IMR-90 (cell line): ENCODE measurements at regions not wholly inside any gene's neighbourhood (a gene's known extent, or its start where the extent isn't known, plus 50 kb on each side); places are given as distances from the start of the nearest gene placed in this dataset.

Experiments used
- ATAC-seq: fragments of 200-7000 bp; cut with Tn5 transposase; 2 replicates; pipeline ENCODE4 v1.9.1; 2020; ENCODE audit warnings: low read depth, mild to moderate bottlenecking, moderate library complexity
- BruUV-seq: library from RNA; stranded (reverse); fragments of 400-500 nt; replicated peaks from 2 replicates; lab custom pipeline; 2021; lab: Mats Ljungman, UMichigan
- CTCF ChIA-PET: fragments of 300-600 bp; formaldehyde crosslinking; extraction: SDS; loops from one replicate; lab custom pipeline; 2021; ENCODE audit warnings: antibody characterized with exemption; lab: Yijun Ruan, JAX
- POLR2A ChIA-PET: fragments of 300-600 bp; sonication (Branson Sonifier 250); formaldehyde crosslinking; loops from one replicate; lab custom pipeline; 2022; ENCODE audit warnings: antibody characterized with exemption; ENCODE audit not compliant: unreplicated experiment; lab: Charles Lee
- DNase-seq: peaks from one replicate; pipeline ENCODE4 v3.0.0; 2013
- H2AFZ ChIP-seq: replicated peaks from 2 replicates; pipeline ENCODE3; 2013; ENCODE audit warnings: low read length, mild to moderate bottlenecking; ENCODE audit not compliant: poor library complexity
- H2AK5ac ChIP-seq: 2 replicates; pipeline ENCODE4 v1.6.1; 2013; ENCODE audit warnings: low read depth, low read length, inconsistent platforms
- H2AK9ac ChIP-seq: replicated peaks from 2 replicates; pipeline ENCODE3; 2013; ENCODE audit warnings: mild to moderate bottlenecking, low read depth, low read length, moderate library complexity; ENCODE audit not compliant: poor library complexity
- H2BK120ac ChIP-seq: 2 replicates; pipeline ENCODE4 v1.6.1; 2013; ENCODE audit warnings: low read depth, low read length, inconsistent platforms
- H2BK15ac ChIP-seq: 3 replicates; pipeline ENCODE4 v1.6.1; 2013; ENCODE audit warnings: low read depth, low read length, inconsistent platforms
- H2BK20ac ChIP-seq: 2 replicates; pipeline ENCODE4 v1.6.1; 2013; ENCODE audit warnings: low read depth, mild to moderate bottlenecking, inconsistent platforms, low read length, moderate library complexity
- H2BK5ac ChIP-seq: 2 replicates; pipeline ENCODE4 v1.6.1; 2013; ENCODE audit warnings: mild to moderate bottlenecking, low read depth, low read length, inconsistent platforms; ENCODE audit not compliant: poor library complexity, severe bottlenecking
- H3K14ac ChIP-seq: replicated peaks from 2 replicates; pipeline ENCODE4 v1.6.1; 2013; ENCODE audit warnings: low read depth, low read length, inconsistent platforms
- H3K18ac ChIP-seq: 2 replicates; pipeline ENCODE4 v1.6.1; 2013; ENCODE audit warnings: low read depth, low read length, control low read depth
- H3K23ac ChIP-seq: 2 replicates; pipeline ENCODE4 v1.6.1; 2013; ENCODE audit warnings: low read depth, low read length, inconsistent platforms
- H3K27ac ChIP-seq: 2 replicates; pipeline ENCODE4 v1.5.1; 2013; ENCODE audit warnings: mild to moderate bottlenecking, control low read depth, low read length; ENCODE audit not compliant: insufficient read depth
- H3K27me3 ChIP-seq: 2 replicates; pipeline ENCODE4 v1.6.1; 2013; ENCODE audit warnings: low read length; ENCODE audit not compliant: control insufficient read depth, insufficient read depth
- H3K36me3 ChIP-seq: 2 replicates; pipeline ENCODE4 v1.6.1; 2013; ENCODE audit warnings: low read length, mixed read lengths; ENCODE audit not compliant: control insufficient read depth, insufficient read depth
- H3K4ac ChIP-seq: 2 replicates; pipeline ENCODE4 v1.6.1; 2013; ENCODE audit warnings: low read depth, low read length, inconsistent platforms
- H3K4me1 ChIP-seq: 2 replicates; pipeline ENCODE4 v1.6.1; 2013; ENCODE audit warnings: low read length, mixed read lengths; ENCODE audit not compliant: control insufficient read depth, insufficient read depth
- H3K4me2 ChIP-seq: 2 replicates; pipeline ENCODE4 v1.6.1; 2013; ENCODE audit warnings: low read depth, mild to moderate bottlenecking, control low read depth, low read length, moderate library complexity
- H3K4me3 ChIP-seq: 2 replicates; pipeline ENCODE4 v1.5.1; 2013; ENCODE audit warnings: low read depth, mild to moderate bottlenecking, control low read depth, low read length, moderate library complexity; ENCODE audit not compliant: insufficient read depth
- H3K56ac ChIP-seq: 2 replicates; pipeline ENCODE4 v1.6.1; 2013; ENCODE audit warnings: low read length, inconsistent platforms; ENCODE audit not compliant: insufficient read depth; ENCODE audit errors: extremely low read depth
- H3K79me1 ChIP-seq, 2 experiments: 2 replicates each; pipeline ENCODE4 v1.6.1; 2013; ENCODE audit warnings: low read length in 2 of 2, inconsistent platforms in 1 of 2, low read depth in 1 of 2
- H3K9ac ChIP-seq: 2 replicates; pipeline ENCODE4 v1.6.1; 2013; ENCODE audit warnings: low read depth, low read length, control low read depth
- H3K9me1 ChIP-seq: 2 replicates; pipeline ENCODE4 v1.6.1; 2013; ENCODE audit warnings: low read length, inconsistent platforms; ENCODE audit not compliant: insufficient read depth
- H3K9me3 ChIP-seq: 2 replicates; pipeline ENCODE4 v1.6.1; 2013; ENCODE audit warnings: low read length; ENCODE audit not compliant: control insufficient read depth, insufficient read depth
- H4K20me1 ChIP-seq: 2 replicates; pipeline ENCODE4 v1.6.1; 2013; ENCODE audit warnings: low read length, inconsistent platforms; ENCODE audit not compliant: insufficient read depth
- H4K5ac ChIP-seq: 2 replicates; pipeline ENCODE4 v1.6.1; 2013; ENCODE audit warnings: mild to moderate bottlenecking, low read depth, low read length, control low read depth
- H4K8ac ChIP-seq, 2 experiments: 2 replicates each; pipeline ENCODE4 v1.6.1; 2013; ENCODE audit warnings: low read depth in 2 of 2, low read length in 2 of 2, control low read depth in 1 of 2, inconsistent platforms in 1 of 2
- H4K91ac ChIP-seq: 2 replicates; pipeline ENCODE4 v1.6.1; 2013; ENCODE audit warnings: low read depth, low read length, inconsistent platforms; ENCODE audit not compliant: insufficient read depth
- BHLHE40 ChIP-seq: fragments of 150-350 bp; IDR thresholded peaks from 2 replicates; pipeline ENCODE4 v1.6.1; 2016; ENCODE audit warnings: mild to moderate bottlenecking, low read depth, low read length
- CEBPB ChIP-seq: IDR thresholded peaks from 2 replicates; pipeline ENCODE4 v1.6.1; 2012; ENCODE audit warnings: low read depth, low read length, improper control_type of control experiment
- CHD1 ChIP-seq: IDR thresholded peaks from 2 replicates; pipeline ENCODE4 v1.6.1; 2012; ENCODE audit warnings: low read depth, low read length, improper control_type of control experiment
- CTCF ChIP-seq: conservative IDR thresholded peaks from 2 replicates; pipeline ENCODE4 v1.5.1; 2012; ENCODE audit warnings: mild to moderate bottlenecking, low read depth, low read length, improper control_type of control experiment
- ELK1 ChIP-seq: fragments of 150-350 bp; IDR thresholded peaks from 2 replicates; pipeline ENCODE4 v1.6.1; 2016; ENCODE audit warnings: low read depth, mild to moderate bottlenecking, low read length, moderate library complexity, borderline replicate concordance
- FOS ChIP-seq: fragments of 150-350 bp; IDR thresholded peaks from 2 replicates; pipeline ENCODE4 v1.6.1; 2016; ENCODE audit warnings: low read depth, low read length
- MAFK ChIP-seq: IDR thresholded peaks from 2 replicates; pipeline ENCODE4 v1.6.1; 2012; ENCODE audit warnings: low read depth, low read length, improper control_type of control experiment
- MAZ ChIP-seq: IDR thresholded peaks from 2 replicates; pipeline ENCODE4 v1.6.1; 2012; ENCODE audit warnings: low read depth, mild to moderate bottlenecking, low read length, improper control_type of control experiment, moderate library complexity, borderline replicate concordance
- MXI1 ChIP-seq: IDR thresholded peaks from 2 replicates; pipeline ENCODE4 v1.6.1; 2012; ENCODE audit warnings: low read depth, mild to moderate bottlenecking, low read length, moderate library complexity, borderline replicate concordance
- NFE2L2 ChIP-seq: fragments of 150-350 bp; IDR thresholded peaks from 2 replicates; pipeline ENCODE4 v1.6.1; 2016; ENCODE audit warnings: low read depth, mild to moderate bottlenecking, low read length
- POLR2A ChIP-seq: IDR thresholded peaks from 2 replicates; pipeline ENCODE4 v1.6.1; 2012; ENCODE audit warnings: mild to moderate bottlenecking, low read depth, low read length
- RAD21 ChIP-seq: IDR thresholded peaks from 2 replicates; pipeline ENCODE4 v1.6.1; 2012; ENCODE audit warnings: low read length, improper control_type of control experiment
- RCOR1 ChIP-seq: IDR thresholded peaks from 2 replicates; pipeline ENCODE4 v1.6.1; 2012; ENCODE audit warnings: mild to moderate bottlenecking, low read length, improper control_type of control experiment; ENCODE audit not compliant: insufficient replicate concordance
- RFX5 ChIP-seq: IDR thresholded peaks from 2 replicates; pipeline ENCODE4 v1.8.0; 2012; ENCODE audit warnings: low read depth, mild to moderate bottlenecking, low read length, moderate library complexity
- SMC3 ChIP-seq: fragments of 150-350 bp; IDR thresholded peaks from 2 replicates; pipeline ENCODE4 v1.6.1; 2016; ENCODE audit warnings: low read depth, mild to moderate bottlenecking, antibody characterized with exemption, low read length, moderate library complexity
- USF2 ChIP-seq: fragments of 150-350 bp; IDR thresholded peaks from 2 replicates; pipeline ENCODE4 v1.6.1; 2017; ENCODE audit warnings: mild to moderate bottlenecking, antibody characterized with exemption, low read length, low read depth
- WGBS, 2 experiments: methylation state at CpG; one replicate each; pipeline versions ENCODE4 v1.1.5 to v1.1.7; 2013; ENCODE audit warnings: missing lambda C conversion rate in 2 of 2; ENCODE audit not compliant: insufficient read length in 1 of 2; ENCODE audit errors: extremely low coverage in 2 of 2; 5-methylcytosine and 5-hydroxymethylcytosine counted together
- dilution Hi-C: fragments of 300-500 bp; cut with HindIII; formaldehyde crosslinking; loops from one replicate; pipeline ENCODE4 v1.14.3; 2018; ENCODE audit warnings: low sequenced_read_pairs; ENCODE audit not compliant: unreplicated experiment
- in situ Hi-C: fragments of 300-500 bp; cut with MboI; formaldehyde crosslinking; loops from 3 replicates; pipeline ENCODE4 v1.14.3; 2019; ENCODE audit warnings: low sequenced_read_pairs, inconsistent platforms, mixed read lengths
- intact Hi-C: fragments of 100-400 bp; cut with micrococcal nuclease; formaldehyde crosslinking; loops from 2 replicates; pipeline ENCODE4 v1.10.0; 2022

- TF ChIP-seq CHD1 (no peak), MAZ (no peak), RFX5 (no peak), POLR2A (no peak), RAD21 (no peak), ELK1 (no peak), NFE2L2 (no peak), FOS (no peak), RCOR1 (no peak), BHLHE40 (no peak), MXI1 (no peak), CTCF (no peak), USF2 (no peak), SMC3 (no peak), MAFK (no peak), CEBPB (no peak)
- intact Hi-C loops: no loop called here
- Histone ChIP-seq H3K9me1 (no peaks in the 10 kb centered on the region), H2BK15ac (no peak overlapping the region), H3K56ac (no peak overlapping the region), H2BK5ac (no peak overlapping the region), H3K27ac (no peak overlapping the region), H3K18ac (no peak overlapping the region), H2AK5ac (no peak overlapping the region), H3K14ac (no peak overlapping the region), H3K9me3 (no peaks in the 10 kb centered on the region), H2BK20ac (no peak overlapping the region), H4K91ac (no peak overlapping the region), H3K79me1 (no peaks in the 10 kb centered on the region), H4K5ac (no peak overlapping the region), H2BK120ac (no peak overlapping the region), H4K8ac (no peak overlapping the region), H3K4me1 (no peaks in the 10 kb centered on the region), H3K27me3 (peaks cover 11% of the 10 kb centered on the region; the same call in 1 of the 2 replicates), H3K4me3 (no peak overlapping the region), H3K9ac (no peak overlapping the region), H3K4me2 (no peak overlapping the region), H2AK9ac (no peak overlapping the region), H3K4ac (no peak overlapping the region), H3K36me3 (no peaks in the 10 kb centered on the region), H2AFZ (no peak overlapping the region), H3K23ac (no peak overlapping the region), H4K20me1 (no peaks in the 10 kb centered on the region)
- in situ Hi-C loops: no loop called here
- dilution Hi-C loops: no loop called here
- ChIA-PET CTCF (no interaction called here), POLR2A (no interaction called here)
- DNase-seq (no peak), ATAC-seq (no peak)
- BruUV-seq: no TSS peak
- 57% methylated on average over 4 of the region's 8 CpGs; no CpG with 5 or more reads in 1 of the 2 experiments for WGBS, 2 experiments
These were observed 152.8 kb downstream of the FOXD2 start for GRCh38 chr1:47590523-47591225.
